WERI-Rb-1 (cell line): ENCODE measurements at regions not wholly inside any gene's neighbourhood (a gene's known extent, or its start where the extent isn't known, plus 50 kb on each side); places are given as distances from the start of the nearest gene placed in this dataset.
"Not testable (repeated sequence)": the region's sequence is repeated elsewhere in the genome, so short reads cannot be mapped to it uniquely, and the experiment has no call there.

ENCODE experiments used
- DNase-seq: peaks from one replicate; pipeline ENCODE4 v3.0.0-alpha.2; 2020
- H3K27ac ChIP-seq: fragments of 250-450 bp; sonication (Bioruptor Pico); 2 replicates; pipeline ENCODE4 v1.5.1; 2020; ENCODE audit warnings: mild to moderate bottlenecking, moderate library complexity
- H3K27me3 ChIP-seq: fragments of 250-450 bp; sonication (Bioruptor Pico); 2 replicates; pipeline ENCODE4 v1.5.1; 2021; ENCODE audit warnings: mild to moderate bottlenecking, low read depth, moderate library complexity; ENCODE audit not compliant: insufficient read depth, severe bottlenecking
- H3K36me3 ChIP-seq: fragments of 250-450 bp; sonication (Bioruptor Pico); 2 replicates; pipeline ENCODE4 v1.5.1; 2020; ENCODE audit warnings: mild to moderate bottlenecking, moderate library complexity
- H3K4me3 ChIP-seq: 2 replicates; pipeline ENCODE4 v1.5.1; 2011; ENCODE audit warnings: low read depth, mild to moderate bottlenecking, control low read depth, low read length
- H3K9me3 ChIP-seq: fragments of 250-450 bp; sonication (Bioruptor Pico); 2 replicates; pipeline ENCODE4 v1.5.1; 2021; ENCODE audit warnings: mild to moderate bottlenecking, moderate library complexity; ENCODE audit not compliant: severe bottlenecking
- TF ChIP-seq, protein P1 (sequence below): IDR thresholded peaks from 2 replicates; pipeline ENCODE4 v1.5.1; 2011; ENCODE audit warnings: low read depth, mild to moderate bottlenecking, control low read depth, inconsistent platforms, low read length

DNA sequence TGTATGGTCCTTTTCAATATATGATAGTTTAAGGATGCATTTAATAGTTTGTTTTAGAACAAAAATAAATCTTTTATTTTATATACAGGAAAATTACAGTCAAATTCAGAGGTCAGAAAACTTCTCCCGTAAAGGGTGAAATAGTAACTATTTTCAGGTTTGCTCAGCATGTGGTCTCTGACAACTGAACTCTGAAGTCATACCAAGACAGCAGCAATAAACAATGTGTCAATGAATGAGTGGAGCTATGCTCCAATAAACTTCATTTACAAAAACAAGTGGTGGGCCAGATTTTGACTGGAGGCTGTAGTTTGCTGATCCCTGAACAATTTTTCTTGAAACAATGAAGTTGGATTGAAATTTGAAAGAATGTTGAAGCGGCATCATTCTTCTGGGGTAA, 123.6 kb downstream of the ZNF248 start:
- Histone ChIP-seq H3K9me3 (no peaks in the 10 kb centered on the region), H3K27ac (no peak overlapping the region), H3K27me3 (no peaks in the 10 kb centered on the region), H3K4me3 (no peak overlapping the region), H3K36me3 (no peaks in the 10 kb centered on the region)
- TF ChIP-seq, protein P1, sequence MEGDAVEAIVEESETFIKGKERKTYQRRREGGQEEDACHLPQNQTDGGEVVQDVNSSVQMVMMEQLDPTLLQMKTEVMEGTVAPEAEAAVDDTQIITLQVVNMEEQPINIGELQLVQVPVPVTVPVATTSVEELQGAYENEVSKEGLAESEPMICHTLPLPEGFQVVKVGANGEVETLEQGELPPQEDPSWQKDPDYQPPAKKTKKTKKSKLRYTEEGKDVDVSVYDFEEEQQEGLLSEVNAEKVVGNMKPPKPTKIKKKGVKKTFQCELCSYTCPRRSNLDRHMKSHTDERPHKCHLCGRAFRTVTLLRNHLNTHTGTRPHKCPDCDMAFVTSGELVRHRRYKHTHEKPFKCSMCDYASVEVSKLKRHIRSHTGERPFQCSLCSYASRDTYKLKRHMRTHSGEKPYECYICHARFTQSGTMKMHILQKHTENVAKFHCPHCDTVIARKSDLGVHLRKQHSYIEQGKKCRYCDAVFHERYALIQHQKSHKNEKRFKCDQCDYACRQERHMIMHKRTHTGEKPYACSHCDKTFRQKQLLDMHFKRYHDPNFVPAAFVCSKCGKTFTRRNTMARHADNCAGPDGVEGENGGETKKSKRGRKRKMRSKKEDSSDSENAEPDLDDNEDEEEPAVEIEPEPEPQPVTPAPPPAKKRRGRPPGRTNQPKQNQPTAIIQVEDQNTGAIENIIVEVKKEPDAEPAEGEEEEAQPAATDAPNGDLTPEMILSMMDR: no peak
- DNase-seq: no peak

DNA sequence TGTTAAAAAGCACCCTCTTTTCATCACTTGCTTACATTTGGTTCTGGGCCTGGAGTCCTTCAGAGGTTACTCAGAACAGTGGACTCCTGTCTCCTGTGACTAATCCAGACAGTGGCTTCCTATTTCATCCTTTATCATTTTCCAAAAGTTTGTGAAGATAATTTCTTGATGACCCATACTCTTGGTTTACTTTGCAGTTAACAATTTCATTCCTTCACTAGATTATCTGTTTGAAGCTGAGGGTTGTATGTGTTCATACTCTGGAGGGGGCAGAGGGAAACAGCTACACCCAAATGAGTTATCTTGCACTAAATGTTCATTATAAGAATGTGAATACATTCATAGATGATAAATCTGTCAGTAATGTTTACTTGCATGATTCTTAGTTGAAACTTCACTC, 124.7 kb downstream of the ZNF248 start:
- no peaks in the 10 kb centered on the region for H3K27me3 ChIP-seq
- no peak for DNase-seq
- H3K9me3 ChIP-seq: no peaks in the 10 kb centered on the region
- no peak overlapping the region for H3K4me3 ChIP-seq
- no peaks in the 10 kb centered on the region for H3K36me3 ChIP-seq
- TF ChIP-seq, protein P1: no peak
- H3K27ac ChIP-seq: no peak overlapping the region

DNA sequence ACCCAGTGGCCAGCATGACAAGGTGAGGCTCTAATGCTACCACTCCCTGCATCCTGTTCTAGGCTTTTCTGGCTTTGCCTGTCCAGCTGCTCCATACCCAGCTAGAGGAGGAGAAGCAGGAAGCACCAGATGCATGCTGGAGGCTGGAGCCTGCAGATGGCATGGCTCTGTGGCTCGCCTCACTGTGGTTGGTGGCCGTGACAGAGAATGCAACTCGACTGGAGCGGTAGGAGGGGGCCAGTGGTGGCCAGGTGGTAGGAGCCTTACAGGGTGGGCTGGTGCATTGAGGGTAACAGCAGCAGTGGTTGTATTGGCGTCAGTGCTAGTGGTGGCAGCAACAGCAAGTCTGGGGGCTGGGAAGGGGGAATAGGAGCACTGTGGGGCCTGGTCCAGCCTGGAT, 128.6 kb downstream of the ZNF248 start:
- H3K36me3 ChIP-seq: no peaks in the 10 kb centered on the region
- H3K4me3 ChIP-seq: no peak overlapping the region
- TF ChIP-seq, protein P1: no peak
- no peaks in the 10 kb centered on the region for H3K27me3 ChIP-seq
- H3K27ac ChIP-seq: no peak overlapping the region
- H3K9me3 ChIP-seq: no peaks in the 10 kb centered on the region
- DNase-seq: no peak

DNA sequence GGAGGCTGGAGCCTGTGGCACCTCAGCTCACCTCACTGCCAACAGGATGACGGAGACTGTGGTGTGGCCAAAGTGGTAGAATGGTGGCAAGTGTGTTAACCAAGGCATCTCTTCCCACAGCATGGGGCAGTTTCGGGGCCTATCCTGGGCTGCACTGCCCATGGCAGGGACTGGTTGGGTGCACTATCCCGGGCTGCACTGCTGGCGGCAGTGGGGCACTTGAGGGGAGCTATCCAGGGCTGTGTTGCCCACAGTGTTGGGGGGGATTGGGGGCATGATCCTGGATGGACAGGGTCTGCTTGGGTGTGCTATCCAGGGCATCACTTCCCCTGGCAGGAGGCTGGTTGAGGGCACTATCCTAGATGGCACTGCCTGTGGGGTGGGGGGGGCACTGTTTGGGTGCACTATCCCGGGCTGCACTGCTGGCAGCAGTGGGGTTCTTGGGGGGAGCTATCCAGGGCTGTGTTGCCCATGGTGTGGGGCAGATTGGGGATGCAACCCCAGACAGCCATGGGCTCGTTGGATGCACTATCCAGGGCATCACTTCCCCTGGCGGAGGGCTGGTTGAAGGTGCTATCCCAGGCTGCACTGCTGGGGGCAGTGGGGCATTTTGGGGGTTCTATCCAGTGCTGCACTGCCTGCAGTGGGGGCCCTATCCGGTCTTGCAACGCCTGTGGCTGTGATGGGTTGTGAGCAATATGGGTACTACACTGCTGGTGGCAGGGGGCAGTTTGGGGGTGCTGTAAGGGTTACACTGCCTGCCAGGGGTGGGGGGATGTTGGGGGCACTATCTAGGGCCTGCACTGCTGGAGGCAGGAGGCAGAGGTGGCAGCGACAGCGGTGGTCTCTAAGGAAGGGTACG, 129.7 kb downstream of the ZNF248 start:
- no peaks in the 10 kb centered on the region for H3K36me3 ChIP-seq
- H3K4me3 ChIP-seq: no peak overlapping the region
- no peaks in the 10 kb centered on the region for H3K27me3 ChIP-seq
- no peak overlapping the region for H3K27ac ChIP-seq
- TF ChIP-seq, protein P1: no peak
- no peak for DNase-seq
- no peaks in the 10 kb centered on the region for H3K9me3 ChIP-seq

DNA sequence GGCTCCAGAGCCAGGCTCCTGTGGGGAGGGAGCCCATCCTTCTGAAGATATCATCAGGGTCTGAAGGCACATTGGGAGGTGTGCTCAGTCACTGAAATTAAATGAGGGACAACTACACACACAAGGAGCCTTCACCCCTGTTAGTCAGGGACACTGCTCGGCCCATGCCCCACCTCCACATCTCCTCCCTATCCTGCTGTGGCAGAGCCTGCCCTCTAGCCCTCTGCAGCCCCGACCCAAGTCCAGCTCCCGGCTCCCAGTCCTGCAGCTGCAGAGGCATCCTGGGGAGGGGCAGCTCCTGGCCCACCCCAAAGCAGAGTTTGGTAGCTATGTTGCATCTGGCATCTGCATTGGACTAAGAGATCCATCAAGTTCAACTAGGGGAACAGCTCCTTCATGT, 136.3 kb downstream of the ZNF248 start:
- H3K27ac ChIP-seq: no peak overlapping the region
- no peaks in the 10 kb centered on the region for H3K27me3 ChIP-seq
- no peaks in the 10 kb centered on the region for H3K36me3 ChIP-seq
- TF ChIP-seq, protein P1: no peak
- peaks cover 4% of the 10 kb centered on the region for H3K9me3 ChIP-seq
- H3K4me3 ChIP-seq: no peak overlapping the region
- DNase-seq: no peak

DNA sequence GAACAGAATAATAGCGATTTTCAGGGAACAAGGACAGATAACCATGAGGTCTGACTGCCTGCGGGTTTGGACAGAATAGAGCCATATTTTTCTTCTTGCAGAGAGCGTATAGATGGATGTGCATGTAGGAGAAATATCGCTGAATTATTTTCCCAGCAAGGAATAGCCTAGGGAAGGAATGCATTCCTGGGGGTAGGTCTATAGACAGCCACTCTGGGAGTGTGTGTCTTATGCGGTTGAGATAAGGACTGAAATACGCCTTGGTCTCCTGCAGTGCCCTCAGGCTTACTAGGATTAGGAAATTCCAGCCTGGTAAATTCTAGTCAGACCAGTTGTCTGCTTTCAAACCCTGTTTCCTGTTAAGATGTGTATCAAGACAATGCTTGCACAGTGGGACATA, 139.3 kb downstream of the ZNF248 start:
- DNase-seq, H3K27me3 ChIP-seq, H3K27ac ChIP-seq, H3K4me3 ChIP-seq, H3K36me3 ChIP-seq, H3K9me3 ChIP-seq: not testable (repeated sequence)
